Activated CD4-positive, alpha-beta T cell treated with anti-CD3 and anti-CD28 coated beads for 48 hours (primary cell): ENCODE measurements at regions not wholly inside any gene's neighbourhood (a gene's known extent, or its start where the extent isn't known, plus 50 kb on each side); places are given as distances from the start of the nearest gene placed in this dataset.
A peak's percentile ranks its signal among the peaks of the same experiment; 100 is the strongest.
"Not testable (repeated sequence)": the region's sequence is repeated elsewhere in the genome, so short reads cannot be mapped to it uniquely, and the experiment has no call there.

Source experiments
- DNase-seq: peaks from one replicate; pipeline ENCODE4 v3.0.0-alpha.2; 2020

GRCh38 chrX:11836284-11836683, 78.2 kb downstream of the MSL3 start:
- DNase-seq: no peak

DNA sequence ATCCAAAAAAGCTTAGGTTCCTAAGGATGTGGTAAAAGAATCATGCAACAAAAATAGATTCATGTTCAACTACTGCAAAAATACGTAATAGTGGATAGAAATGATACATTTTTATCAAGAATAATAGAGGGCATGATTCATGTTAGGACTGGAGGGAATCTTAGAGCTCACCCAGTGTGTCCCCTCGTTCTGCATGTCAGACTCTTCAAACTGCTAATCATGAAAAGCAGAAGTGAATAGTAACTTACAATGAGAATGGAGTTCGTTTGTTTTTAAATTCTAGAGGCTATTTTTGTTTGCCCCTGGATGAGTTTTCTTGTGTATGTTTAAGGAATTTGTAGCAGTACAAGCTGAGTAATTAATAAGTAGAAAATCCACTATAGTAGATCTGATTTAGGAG, 79.4 kb downstream of the MSL3 start:
- DNase-seq: no peak

DNA sequence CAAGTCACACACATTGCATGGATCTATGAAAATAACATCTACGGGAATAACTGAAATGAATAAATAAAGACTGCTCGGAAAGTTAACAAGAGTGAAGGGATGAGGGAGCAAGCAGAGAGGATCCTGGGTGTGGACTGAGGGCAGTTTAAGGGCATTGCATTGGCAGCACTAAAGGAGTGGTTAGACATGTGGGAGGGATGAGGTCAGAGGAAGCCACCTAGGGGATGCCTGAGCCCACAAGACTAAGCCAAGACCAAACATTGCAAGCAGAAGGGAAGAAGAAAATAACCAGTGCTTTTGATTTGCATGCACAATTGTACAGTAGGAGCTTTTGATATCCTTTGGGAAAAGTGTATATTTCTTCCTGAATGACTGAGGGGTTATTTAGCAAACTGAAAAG, 106.1 kb downstream of the MSL3 start:
- no peak for DNase-seq

- no peak for DNase-seq
Observed at GRCh38 chrX:11867610-11868345, 109.7 kb downstream of the MSL3 start.

GRCh38 chrX:11870789-11871188, 112.8 kb downstream of the MSL3 start:
- DNase-seq: no peak

GRCh38 chrX:11881485-11882170, 123.6 kb downstream of the MSL3 start:
- DNase-seq: no peak

GRCh38 chrX:11886745-11887144, 128.7 kb downstream of the MSL3 start:
- no peak for DNase-seq

GRCh38 chrX:11887175-11887574, 129.1 kb downstream of the MSL3 start:
- DNase-seq: no peak

DNA sequence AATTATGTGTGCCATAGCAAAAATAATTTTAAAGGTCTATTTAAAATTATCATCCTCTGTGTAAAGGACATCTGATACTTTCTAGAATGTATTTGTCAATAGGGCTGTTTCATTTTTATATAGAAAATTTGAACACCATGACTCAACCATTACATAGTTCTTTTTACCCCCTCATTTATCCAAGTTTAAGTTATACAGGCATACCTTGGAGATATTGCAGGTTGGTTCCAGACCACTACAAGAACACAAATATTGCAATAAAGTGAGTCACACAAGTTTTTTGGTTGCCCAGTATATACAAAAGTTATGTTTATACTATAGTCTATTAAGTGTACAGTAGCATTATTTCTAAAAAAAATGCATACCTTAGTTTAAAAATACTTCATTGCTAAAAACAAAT, 130.4 kb downstream of the MSL3 start:
- DNase-seq: no peak

DNA sequence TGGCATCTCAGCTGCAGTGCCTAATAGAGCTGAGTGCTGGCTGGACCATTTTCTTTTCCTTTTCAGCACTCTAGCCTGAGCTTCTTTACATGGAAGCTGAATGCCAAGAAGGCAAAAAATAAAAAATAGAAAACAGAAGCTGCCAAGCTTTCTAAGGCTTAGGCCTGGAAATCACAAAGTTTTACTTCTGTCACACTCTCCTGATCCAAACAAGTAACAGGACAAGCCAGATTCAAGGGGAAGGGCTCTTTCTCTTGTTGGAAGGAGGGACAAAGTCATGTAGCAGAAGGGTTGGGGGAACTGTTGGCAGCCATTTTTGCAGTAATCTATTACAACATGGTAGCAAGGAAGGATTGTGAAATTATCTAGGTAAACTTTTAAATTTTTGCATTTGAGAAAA, 131.8 kb downstream of the MSL3 start:
- DNase-seq: no peak

- no peak for DNase-seq
Observed at GRCh38 chrX:11890836-11891514, 132.9 kb downstream of the MSL3 start.

DNA sequence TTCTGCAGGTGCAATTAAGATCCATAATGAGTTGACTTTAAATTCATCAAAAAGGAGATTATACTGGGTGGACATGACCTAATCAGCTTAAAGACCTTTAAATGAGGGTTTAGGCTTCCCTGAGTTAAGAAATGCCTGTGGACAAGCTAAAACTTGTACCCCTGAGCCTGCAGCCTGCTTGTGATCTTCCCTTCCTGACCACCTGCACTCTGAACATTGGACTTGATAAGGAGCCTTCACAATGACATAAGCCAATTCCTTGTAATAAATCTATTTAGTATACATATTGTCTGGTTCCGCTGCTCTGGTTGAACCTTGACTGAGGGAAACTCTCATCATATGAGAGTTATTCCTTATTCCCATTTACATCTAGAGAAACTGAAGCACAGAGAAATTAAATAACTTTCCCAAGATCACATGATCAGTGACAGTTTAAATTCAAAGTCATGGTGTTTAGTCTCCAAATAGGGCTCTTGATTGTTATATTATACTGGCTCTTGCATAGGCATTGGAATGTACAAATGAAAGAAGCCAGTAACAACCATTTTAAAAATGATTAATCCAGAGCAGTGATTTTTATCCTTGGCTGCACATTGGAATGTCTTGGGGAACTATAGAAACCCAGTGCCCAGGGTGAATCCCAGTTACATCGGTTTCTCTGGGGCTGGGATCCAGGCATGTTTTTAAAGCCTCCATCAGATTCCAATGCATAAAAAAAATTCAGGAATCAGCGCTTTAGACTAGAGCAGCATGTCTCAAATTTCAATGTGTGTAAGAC, 136.1 kb downstream of the MSL3 start:
- DNase-seq: no peak

- no peak for DNase-seq
Observed at GRCh38 chrX:11899091-11899490, 141.1 kb downstream of the MSL3 start.

- DNase-seq: not testable (repeated sequence)
Observed at GRCh38 chrX:11905933-11906332, 147.9 kb downstream of the MSL3 start.

- peak; percentile 13 for DNase-seq
Observed at GRCh38 chrX:11908371-11908770, 150.3 kb downstream of the MSL3 start.

DNA sequence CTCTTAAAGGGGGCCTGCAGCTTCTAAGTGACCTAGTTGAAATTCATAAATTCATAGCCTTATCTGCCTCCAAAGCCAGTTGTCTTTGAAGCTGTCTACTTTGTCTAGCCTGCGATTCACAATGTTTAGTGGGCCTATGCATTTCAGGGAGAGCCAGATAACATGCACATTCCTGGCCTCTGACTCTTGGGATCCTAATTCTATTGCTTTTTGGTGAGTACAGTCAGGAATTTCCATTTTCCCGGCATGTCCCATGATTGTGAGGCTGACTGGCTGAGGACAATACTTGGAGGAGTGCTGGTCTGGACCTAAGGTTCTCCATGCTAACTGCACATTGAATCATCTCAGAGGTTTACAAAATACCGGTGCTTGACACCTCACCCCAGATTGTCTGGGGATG, 155.0 kb downstream of the MSL3 start:
- DNase-seq: no peak

GRCh38 chrX:11929476-11929875, 171.4 kb downstream of the MSL3 start:
- no peak for DNase-seq

DNA sequence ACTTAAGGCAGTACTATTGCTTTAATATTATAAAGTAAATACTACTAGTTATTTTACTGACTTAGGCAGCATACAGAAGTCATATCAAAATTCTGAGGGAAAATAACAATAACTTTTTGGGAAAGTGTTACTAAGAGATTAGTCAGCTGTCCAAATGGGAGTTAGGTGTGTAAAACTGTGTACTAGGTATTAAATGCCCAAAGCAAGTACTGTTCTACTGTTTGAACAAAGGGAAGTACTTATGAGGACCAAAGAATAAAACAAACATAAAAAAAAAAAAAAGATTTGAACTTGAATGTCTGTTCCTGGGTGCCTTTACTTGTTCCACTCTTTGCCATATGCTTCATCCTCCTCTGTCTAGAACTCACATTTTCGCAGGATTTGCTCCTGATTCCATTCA, 174.4 kb downstream of the MSL3 start:
- DNase-seq: no peak

DNA sequence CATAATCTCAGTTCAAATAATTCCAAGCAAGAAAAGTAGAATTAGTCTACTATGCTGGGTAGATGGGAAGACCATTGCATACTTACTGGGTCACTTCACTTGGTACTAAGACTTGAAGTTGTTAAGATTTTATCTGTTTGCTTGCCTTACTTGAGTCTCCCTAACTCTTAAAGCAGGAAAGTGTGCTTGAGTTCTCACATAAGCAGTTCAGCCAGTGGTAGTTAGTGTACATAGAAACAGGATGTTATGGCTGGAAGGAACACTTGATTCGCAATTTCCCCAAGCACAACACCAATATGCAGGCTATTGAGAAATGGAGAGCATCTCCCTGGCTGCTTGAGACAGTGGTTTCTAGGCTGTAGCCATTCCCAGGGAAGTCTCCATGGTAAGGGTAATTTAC, 176.1 kb downstream of the MSL3 start:
- no peak for DNase-seq

GRCh38 chrX:11941571-11941970, 183.5 kb downstream of the MSL3 start:
- no peak for DNase-seq

- DNase-seq: peak; percentile 11
Observed at GRCh38 chrX:11944501-11944900, 186.5 kb downstream of the MSL3 start.

DNA sequence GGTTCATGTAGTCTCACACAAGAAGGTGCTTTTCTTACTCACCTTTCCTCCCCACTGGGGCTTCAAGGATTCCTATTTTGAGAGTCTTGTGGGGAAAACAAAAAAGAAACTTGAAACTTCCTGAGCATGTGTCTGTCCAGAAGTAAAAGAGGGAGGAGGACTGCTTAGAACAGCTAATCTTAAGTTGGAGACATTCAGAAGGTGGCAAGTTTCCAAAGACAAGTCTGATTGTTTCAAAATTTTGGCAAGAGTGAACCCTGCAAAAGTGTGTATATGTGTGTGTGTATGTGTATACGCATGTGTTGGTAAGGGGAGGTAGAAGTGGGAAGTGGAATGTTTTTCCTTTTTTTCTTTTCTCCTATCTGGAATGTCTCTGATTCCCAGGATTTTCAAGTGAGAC, 189.0 kb upstream of the FRMPD4 start:
- no peak for DNase-seq

- DNase-seq: no peak
Observed at GRCh38 chrX:11952176-11952720, 186.0 kb upstream of the FRMPD4 start.
